NCI-H2196 treated with DMSO at 0.1 percent for 48 hours (cell line): ENCODE measurements at regions not wholly inside any gene's neighbourhood (a gene's known extent, or its start where the extent isn't known, plus 50 kb on each side); places are given as distances from the start of the nearest gene placed in this dataset.

Experiments
- DNase-seq: peaks from one replicate; lab custom pipeline; 2025; ENCODE audit not compliant: unreplicated experiment; lab: John Stamatoyannopoulos, UW

DNA sequence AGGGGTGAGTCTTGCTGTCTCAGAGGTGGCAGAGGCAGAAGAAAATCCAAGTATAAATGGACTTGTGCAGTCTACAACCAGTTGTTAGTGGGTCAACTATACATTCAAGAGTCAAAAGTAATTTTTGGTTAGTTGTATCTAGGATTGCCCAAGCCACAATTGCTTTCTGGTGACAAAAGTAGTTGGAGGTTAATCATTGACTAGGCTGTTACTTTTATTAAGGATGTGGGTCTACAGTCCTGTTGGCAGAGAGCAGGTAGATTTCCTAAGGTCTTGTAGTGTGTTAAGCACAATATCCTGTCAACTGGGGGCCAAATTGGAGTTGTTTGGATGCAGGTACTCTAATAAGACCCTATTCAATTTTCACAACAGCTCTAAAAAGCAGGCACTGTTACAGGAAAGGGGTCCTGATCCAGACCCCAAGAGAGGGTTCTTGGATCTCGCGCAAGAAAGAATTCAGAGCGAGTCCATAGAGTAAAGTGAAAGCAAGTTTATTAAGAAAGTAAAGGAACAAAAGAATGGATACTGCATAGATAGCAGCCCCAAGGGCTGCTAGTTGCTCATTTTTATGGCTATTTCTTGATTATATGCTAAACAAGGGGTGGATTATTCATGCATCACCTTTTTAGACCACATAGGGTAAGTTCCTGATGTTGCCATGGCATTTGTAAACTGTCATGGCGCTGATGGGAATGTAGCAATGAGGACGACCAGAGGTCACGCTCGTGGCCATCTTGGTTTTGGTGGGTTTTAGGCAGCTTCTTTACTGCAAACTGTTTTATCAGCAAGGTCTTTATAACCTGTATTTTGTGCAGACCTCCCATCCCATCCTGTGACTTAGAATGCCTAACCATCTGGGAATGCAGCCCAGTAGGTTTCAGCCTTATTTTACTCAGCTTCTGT is 232.6 kb upstream of the SRRM4 start:
- no peak for DNase-seq

DNA sequence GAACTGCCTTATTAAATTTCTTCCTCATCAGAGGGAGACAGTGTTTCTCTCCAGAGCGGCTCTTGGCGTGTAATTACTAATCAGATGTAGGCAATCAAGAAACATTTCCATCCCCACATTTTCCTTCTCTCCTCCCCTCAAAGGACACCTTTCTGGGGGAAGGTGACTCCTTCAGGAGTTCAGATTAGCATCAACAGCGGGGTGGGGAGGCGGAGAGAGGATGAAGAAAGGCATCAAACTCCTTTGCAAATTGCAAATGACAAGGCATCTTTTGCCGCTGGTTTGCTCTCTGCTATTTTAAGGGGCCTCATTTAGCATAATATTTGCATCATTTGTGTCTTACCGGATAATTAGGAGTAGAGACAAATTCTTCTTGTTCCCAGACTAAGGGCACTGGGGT is 231.7 kb upstream of the SRRM4 start:
- DNase-seq = no peak

DNA sequence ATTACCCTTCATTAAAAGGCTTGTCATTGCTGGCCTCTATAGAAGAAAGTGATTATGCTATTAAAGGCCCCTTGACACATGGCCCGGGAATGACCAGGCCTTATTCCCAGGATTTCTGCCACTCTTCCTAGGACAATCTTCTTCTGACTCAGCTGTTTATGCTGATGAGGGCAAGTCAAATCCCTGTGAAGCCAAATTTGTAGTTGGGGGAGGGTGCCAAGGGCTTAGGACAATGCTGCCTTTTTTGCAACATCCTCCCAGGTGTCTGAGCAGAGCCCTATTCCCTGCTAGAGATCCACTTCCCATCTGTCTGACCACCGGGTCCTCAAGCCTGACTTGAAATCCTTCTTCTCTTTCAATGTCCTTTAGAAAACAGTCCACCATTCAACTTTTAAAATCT is 230.7 kb upstream of the SRRM4 start:
- no peak for DNase-seq

DNA sequence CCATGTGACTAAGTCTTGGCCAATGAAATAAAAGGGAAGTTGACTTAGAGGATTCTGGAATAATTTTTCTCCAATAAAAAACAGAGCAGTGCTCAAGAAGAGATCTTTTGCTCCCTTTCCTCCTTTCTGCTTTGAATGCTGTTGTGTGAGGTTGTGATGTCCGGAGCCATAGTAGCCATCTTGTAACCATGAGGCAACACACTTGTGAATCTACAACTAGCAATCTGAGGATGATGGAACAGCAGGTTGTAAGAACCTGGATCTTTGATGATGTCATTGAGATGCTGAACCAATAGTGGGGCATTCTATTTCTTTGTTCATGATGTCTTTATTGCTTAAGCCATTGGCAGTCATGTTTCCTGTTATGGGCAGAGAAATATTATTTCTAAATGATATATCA is 230.0 kb upstream of the SRRM4 start:
- no peak for DNase-seq

DNA sequence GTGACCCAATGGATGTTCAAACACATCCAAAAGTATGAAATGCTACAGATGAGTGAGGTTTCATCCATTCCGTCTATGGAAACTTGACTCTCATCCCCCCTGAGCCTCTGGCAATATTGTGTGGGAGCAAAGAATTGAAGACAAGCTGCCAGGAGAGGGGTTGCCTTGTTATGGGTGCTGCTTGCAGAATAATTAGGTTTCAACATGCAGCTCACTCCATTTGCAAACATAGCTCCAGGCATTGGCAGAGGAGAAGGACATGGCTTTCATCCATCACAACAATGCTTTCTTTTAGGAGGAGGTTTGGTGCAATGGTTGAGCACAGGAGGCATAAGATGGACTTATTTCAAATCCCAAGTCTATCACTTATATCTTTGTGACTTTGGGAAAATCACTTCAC is 220.7 kb upstream of the SRRM4 start:
- DNase-seq = no peak

DNA sequence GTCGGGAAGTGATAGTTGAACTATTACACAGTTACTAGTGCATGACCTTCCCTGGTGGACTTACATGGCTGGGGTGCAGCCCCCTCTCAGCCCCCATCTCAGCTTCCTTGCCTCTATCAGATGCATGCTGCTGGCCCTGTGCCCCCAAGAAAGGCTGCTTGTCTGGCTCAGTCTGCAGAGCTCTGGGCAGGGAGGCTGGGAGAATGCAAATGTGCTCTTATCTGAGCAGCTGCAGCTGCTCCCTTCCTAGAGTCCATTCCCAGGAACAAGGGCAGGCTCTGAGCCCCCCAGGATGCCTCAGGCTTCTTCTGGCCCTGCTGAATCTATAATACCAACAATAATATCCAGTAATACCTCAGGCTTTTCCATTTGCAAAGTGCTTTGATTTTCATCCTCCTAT is 218.1 kb upstream of the SRRM4 start:
- DNase-seq = no peak

DNA sequence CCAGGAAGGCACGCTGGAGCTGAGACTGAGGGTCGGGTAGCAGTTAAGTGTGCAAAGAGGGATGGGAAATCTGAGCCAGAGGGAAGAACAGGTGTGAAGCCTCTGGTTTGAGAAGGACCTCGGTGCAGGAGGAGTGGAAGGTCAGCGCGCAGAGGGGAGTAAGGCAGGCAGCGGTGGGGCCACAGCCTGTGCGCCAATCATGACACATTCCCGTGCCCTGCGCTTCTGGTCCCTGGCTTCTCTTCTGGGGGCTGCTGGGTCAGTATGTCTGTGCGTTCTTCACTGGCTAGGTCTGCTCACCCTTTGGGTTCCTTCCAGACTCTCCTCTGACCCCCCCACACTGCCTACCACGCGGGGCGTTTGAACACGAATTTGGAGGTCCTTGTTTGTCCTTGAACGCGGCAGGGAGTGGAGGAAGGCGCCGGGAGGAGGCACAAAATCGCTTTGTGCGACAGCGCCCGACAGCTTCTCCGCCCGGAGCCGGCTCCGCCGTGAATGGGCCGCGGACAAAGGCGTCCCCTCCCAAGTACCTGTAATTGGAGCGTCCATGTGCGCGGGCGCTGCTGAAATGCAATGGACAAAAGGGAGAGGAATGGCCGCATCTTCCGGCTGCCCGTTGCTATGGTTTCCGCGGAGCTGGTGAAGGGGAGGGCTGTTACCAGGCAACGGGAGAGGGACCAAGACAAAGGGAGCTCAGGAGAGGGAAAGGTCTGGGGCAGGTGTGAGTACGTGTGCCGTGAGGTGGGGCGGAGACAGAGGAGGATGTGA is 207.2 kb upstream of the SRRM4 start:
- peak; percentile 96 for DNase-seq

DNA sequence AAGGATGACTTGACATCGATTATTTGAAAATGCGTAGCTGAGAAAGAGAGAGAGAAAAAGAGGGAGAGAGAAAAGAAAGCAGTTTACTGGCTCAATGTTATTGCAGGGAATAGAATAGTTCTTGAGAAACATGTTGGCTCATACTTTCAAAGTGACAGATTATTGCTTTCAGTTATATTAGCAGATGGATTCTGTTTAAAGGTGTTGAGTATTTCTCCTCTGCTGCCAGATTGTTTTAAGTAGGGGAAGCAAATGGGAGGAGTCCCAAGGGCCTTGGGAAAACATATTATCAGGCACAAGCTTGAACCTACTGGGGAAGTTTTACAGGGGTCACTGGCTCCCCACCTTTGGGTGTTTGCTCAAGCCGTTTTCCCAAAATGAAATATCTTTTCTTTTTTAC is 203.8 kb upstream of the SRRM4 start:
- no peak for DNase-seq

DNA sequence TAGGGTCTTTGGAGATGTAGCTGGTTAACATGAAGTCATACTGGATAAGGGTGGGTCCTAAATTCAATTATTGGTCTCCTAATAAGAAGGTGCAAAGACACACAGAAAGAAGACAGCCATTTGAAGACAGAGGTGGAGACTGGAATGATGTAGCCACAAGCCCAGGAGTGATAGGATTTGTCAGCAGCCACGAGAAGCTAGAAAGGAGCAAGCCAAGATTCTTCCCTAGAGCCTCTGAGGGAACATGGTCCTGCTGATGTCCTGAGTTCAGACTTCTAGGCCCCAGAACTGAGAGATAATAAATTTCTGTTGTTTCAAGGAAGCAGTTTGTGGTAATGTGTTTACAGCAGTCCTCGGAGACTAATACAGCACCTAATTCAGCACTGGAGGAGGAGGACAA is 203.3 kb upstream of the SRRM4 start:
- no peak for DNase-seq

DNA sequence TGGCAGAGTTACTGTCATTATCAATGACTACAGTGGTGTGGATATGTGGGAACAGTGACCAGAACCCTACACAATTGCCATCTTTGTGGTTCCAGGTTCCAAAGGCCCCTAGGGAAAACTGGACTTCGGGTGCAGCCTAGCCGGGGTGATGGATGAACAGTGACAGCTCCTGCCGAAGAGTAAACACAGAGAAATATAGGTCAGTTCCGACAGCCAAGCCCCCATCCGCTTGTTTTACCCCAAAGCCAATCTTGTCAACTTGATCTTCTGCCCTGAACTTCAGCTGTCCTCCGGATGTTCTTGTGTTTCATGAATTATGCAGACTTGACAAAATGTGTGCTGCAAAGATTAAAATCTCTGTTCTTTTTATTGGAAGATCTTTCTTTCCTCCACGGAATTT is 200.4 kb upstream of the SRRM4 start:
- DNase-seq = no peak

DNA sequence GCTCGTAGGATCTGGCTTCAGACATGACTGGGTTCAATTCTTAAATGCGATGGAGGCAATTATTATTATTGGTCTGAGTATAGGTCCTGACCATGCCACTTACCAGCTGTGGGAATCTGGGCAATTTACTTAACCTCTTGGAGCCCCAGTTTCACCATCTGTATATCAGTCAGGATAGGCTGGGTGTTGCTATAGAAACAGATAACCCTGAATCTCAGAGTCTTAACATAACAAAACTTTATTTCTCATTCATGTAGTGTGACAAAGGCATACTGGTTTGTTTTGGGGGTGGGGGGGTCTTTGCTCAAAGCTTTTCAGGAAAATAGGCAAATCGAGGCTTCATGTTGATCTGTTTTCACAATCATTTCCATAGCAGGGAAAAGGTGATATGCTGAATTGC is 199.6 kb upstream of the SRRM4 start:
- DNase-seq = no peak

DNA sequence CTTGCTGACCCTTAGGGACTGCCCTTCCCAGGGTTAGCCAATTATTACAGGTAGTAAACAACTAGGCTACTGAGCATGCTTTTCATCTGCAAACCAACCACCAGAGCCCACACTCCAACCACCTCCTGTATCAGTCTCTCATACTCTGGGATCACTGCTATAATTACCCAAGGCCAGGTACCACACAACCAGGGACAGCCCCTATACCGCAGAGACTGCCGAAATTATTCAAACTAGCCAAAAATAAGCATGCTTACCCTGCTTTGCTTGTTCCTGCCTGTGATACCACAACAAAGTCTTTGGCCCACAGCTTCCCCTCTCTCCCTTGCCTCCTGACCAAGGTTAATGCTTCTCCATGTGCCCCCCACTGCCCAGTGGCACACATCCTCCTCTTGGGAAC is 197.6 kb upstream of the SRRM4 start:
- DNase-seq = no peak

DNA sequence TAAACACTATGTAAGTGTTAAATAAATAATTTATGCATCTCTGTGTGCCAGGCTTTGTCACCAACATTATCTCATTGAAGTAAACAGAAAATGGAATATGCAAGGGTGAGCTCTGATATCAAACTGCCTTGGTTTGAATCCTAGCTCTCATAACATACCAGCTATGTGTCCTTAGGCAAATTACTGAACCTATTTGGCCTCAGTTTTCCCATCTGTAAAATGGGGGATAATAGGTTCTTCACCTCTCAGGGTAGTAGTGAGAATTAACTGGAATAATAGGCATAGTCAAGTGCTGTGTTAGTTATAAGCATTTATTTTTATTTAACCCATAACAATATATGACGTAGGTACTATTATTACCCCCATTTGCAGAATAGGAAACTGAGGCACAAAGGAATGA is 190.8 kb upstream of the SRRM4 start:
- DNase-seq = no peak

DNA sequence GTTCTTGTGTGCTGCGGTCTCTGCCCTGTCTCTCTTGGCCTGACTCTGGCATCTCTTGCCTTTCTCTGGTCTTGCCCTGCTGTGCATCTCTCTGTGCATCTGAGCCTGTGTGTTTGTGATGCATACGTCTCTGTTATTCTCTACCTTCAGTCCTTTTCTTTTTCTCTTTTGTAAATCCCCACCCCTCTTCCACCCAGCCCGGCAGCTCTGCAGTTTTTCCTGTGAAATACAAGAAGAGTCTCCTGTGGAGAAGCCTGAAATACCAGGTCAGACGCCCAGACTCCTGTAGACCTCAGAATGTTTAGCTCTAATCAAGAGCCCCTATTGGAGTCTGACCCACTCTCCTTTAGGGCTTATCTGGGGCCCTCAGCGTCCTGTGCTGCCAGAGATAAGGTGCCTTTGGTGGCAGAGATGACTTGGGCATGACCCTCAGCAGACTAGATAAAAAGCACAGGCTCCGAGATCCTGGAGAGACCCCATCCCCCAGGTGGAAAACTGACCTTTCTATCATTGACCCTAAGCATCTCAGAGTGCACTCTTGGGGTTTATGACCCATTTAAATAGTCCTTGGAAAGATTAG is 167.5 kb upstream of the SRRM4 start:
- DNase-seq = no peak

DNA sequence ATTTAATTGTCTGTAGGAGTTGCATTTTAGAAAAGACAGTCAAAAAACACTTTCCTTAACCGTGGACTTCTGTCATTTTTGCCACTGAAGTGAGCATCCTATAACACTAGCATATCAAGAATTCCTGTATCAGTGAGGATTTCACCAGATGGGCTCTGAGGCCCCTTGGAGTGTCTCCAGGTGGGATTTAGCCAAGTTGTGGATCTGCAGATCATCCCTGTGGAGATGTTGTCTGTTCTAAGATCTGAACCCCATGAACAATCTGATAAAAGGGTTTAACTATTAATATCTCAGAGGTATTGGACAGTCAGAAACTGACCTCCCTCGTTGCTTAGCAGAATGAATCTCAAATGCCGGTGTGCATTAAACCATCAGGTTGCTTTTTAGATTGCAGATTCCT is 165.0 kb upstream of the SRRM4 start:
- DNase-seq = no peak

DNA sequence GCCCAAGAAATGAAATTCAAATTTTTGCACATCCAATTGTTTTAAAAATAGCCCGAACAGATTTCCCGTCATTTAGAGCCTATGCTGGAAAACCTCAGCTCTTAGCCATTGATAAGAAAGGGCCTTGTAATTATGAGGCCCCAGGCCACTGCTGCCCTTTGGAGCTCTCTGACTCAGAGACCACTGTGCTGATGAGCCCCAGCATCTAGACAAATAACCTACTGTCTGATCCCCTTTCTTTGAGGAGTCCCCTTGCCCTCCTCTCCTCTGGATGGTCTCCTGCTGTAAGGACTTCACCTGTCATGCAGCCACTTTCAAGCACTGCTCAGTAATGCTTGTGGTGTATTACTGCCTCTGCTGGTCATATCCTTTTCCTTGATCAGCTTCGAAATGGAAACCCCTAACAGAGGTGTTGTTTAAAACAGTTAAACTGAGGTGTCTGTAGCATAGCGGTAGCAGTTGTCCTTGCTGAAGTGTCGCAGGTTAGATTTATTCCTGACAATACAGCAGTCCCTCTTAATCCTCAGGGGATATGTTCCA is 159.9 kb upstream of the SRRM4 start:
- no peak for DNase-seq

DNA sequence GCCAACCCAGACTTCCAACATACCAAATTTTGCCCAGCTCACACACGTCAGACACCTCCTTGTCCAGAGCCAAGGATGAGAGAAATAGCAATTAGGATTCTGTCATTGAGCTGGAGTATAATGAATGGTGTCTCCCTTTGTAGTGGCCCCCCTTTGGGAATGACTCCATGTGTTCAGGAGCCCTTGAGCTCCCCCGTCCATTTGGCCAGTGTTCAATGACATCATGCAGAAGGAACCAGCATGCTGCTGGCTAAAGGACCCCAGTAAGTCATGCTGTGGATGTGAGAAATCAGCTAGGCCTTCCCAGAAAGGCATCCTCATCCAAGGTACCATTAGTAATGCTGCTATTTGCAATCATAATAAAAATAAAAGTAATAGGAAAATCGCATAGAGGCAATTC is 158.8 kb upstream of the SRRM4 start:
- no peak for DNase-seq

DNA sequence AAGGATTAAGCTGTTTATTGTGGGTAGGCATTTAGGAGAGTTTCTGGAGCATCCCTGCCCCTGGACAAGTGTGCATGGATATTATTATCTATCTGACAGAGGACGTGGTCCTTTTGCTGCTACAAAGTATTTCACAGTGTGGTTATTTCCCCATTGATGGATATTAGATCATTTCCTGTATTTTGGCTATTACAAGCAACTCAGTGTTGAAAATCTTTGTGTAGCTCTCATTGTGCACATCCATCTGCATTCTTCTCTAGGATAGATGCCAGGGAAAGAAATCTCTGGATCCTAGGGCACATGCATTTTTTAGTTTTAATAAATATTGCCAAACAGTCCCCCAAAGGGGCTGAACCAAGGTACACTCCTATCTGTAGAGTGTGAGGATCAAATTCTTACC is 154.3 kb upstream of the SRRM4 start:
- no peak for DNase-seq

DNA sequence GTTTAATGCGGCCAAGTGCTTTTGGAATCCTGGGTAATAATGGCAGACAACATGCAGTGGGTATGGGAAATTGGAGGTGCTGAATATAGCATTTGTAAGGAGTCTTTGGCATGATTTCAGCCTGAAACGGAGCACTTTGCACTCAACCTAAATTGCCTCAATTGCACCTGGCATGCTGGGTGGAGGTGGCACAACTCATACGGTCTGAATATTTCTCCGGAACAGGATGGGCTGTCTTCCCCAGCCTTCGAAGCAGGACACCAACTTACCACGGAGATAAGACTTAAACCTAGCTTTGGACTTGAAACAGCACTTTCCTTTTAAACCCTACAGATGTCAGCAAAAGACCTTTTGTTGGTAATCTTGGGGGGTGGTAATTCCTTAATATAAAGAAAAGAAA is 153.7 kb upstream of the SRRM4 start:
- no peak for DNase-seq

DNA sequence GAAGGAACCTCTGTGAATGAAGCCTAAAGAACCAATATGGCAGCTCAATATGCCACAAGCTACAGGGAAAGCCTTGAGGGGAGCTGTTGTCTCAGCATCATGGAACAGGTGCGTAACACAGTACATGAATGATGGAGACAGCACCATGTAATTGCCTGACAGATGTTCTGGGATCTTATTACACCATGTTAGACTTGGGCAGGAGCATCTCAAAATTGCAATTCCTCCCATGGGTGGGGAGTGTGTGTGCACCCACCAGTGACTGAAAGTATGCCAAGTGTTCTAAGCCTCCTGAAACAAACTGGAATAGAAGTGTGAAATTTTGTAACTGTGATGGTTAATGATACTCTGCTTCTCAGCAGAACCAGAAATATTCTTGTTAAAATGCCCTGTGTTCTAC is 151.0 kb upstream of the SRRM4 start:
- DNase-seq = no peak

DNA sequence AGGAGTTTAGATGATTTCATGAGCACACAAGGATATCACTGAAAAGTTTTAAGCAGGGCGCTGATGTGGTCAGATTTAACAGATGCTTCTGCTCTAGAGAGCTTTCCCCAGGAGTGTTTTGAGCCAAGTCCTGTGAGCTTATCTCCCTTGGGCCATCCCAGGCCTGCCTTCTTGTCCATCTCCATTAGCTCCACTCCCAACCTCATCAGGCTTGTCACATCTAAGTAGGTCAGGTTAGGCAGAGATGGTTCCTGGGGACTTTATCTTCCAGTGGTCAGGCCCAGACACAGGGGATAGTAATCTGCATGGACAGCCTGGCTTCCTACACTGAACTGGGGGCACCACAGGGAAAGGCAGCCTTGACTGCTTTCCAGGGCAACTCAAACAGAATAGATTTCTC is 145.4 kb upstream of the SRRM4 start:
- no peak for DNase-seq

DNA sequence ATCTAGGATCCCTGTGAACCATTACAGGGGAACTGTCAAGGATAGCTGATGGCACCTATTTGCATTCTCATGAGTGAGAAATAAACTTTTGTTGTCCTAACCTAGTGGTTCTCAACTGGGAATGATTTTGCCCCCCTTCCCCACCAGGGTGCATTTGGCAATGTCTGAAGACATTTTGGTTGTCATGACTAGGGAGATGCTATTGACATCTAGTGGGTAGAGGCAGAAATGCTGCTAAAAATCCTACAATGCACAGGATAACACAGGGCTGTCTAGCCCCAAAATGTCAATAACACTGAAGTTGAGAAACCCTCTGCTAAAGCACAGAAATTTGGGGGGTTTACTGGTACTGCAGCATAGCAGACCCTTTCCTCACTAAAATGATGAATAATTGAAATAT is 140.9 kb upstream of the SRRM4 start:
- no peak for DNase-seq
